Gastroesophageal sphincter (tissue), 4 donors: ENCODE measurements at regions not wholly inside any gene's neighbourhood (a gene's known extent, or its start where the extent isn't known, plus 50 kb on each side); places are given as distances from the start of the nearest gene placed in this dataset.

Experiments
- ATAC-seq: fragments of 150-250 bp; one replicate; pipeline ENCODE4 v1.9.1; 2016; ENCODE audit warnings: mild to moderate bottlenecking, moderate library complexity
- H3K27ac ChIP-seq, 4 donors: fragments of 200-600 bp; sonication (generic) in 3 of 4; 1 replicate in 3 of 4; 2 replicates in 1 of 4; pipeline ENCODE4 v1.5.1; 2016 to 2019
- H3K27me3 ChIP-seq: fragments of 200-600 bp; sonication (generic); one replicate; pipeline ENCODE4 v1.5.1; 2019
- H3K36me3 ChIP-seq, 2 donors: fragments of 200-600 bp; sonication (generic); one replicate each; pipeline ENCODE4 v1.5.1; 2019; ENCODE audit warnings: control low read depth in 1 of 2
- H3K4me1 ChIP-seq, 3 donors: fragments of 200-600 bp; sonication (generic); 1 replicate in 2 of 3; 2 replicates in 1 of 3; pipeline ENCODE4 v1.5.1; 2016 to 2019; ENCODE audit warnings: control low read depth in 2 of 3
- H3K4me3 ChIP-seq, 2 donors: fragments of 200-600 bp; sonication (generic); one replicate each; pipeline ENCODE4 v1.5.1; 2019; ENCODE audit warnings: mild to moderate bottlenecking in 1 of 2, moderate library complexity in 1 of 2
- H3K9me3 ChIP-seq, 3 donors: fragments of 200-600 bp; sonication (generic); one replicate each; pipeline ENCODE4 v1.5.1; 2017 to 2019; ENCODE audit warnings: control low read depth in 2 of 3
- CTCF ChIP-seq, 4 experiments: fragments of 200-600 bp in 2 of 4; fragments of 450-650 bp in 2 of 4; sonication (generic) in 1 of 4; IDR thresholded peaks; one replicate each; pipeline ENCODE4 v1.5.1; 2017 to 2019; ENCODE audit warnings: antibody characterized with exemption in 4 of 4, mild to moderate bottlenecking in 2 of 4, moderate library complexity in 2 of 4
- EP300 ChIP-seq: sonication (generic); formaldehyde crosslinking; IDR thresholded peaks from one replicate; pipeline ENCODE4 v1.6.1; 2017; ENCODE audit warnings: antibody characterized with exemption, mild to moderate bottlenecking
- POLR2A ChIP-seq, 2 donors: fragments of 450-650 bp; IDR thresholded peaks; one replicate each; pipeline ENCODE4 v1.6.1; 2017; ENCODE audit warnings: antibody characterized with exemption in 2 of 2, mild to moderate bottlenecking in 2 of 2, moderate library complexity in 1 of 2
- POLR2AphosphoS5 ChIP-seq: sonication (generic); formaldehyde crosslinking; IDR thresholded peaks from one replicate; pipeline ENCODE4 v1.6.1; 2017; ENCODE audit warnings: antibody characterized with exemption
- WGBS, 2 donors: methylation state at CpG; one replicate each; pipeline ENCODE4 v1.1.5; 2018; ENCODE audit warnings: low coverage in 1 of 2; 5-methylcytosine and 5-hydroxymethylcytosine counted together

GRCh38 chr7:85294176-85294575 lies 107.3 kb upstream of the SEMA3D start:
- Histone ChIP-seq H3K27ac (no peak overlapping the region), H3K4me1 (no peaks in the 10 kb centered on the region), H3K4me3 (no peak overlapping the region), H3K9me3 (no peaks in the 10 kb centered on the region), H3K36me3 (no peaks in the 10 kb centered on the region), H3K27me3 (no peaks in the 10 kb centered on the region)
- 76 to 90% methylated on average over 3 of the region's 3 CpGs for WGBS, 2 donors
- no peak for ATAC-seq
- TF ChIP-seq POLR2A (IDR thresholded peaks at IDR 0.05) (no peak), EP300 (no peak), CTCF (IDR thresholded peaks at IDR 0.05) (no peak), POLR2AphosphoS5 (no peak)

DNA sequence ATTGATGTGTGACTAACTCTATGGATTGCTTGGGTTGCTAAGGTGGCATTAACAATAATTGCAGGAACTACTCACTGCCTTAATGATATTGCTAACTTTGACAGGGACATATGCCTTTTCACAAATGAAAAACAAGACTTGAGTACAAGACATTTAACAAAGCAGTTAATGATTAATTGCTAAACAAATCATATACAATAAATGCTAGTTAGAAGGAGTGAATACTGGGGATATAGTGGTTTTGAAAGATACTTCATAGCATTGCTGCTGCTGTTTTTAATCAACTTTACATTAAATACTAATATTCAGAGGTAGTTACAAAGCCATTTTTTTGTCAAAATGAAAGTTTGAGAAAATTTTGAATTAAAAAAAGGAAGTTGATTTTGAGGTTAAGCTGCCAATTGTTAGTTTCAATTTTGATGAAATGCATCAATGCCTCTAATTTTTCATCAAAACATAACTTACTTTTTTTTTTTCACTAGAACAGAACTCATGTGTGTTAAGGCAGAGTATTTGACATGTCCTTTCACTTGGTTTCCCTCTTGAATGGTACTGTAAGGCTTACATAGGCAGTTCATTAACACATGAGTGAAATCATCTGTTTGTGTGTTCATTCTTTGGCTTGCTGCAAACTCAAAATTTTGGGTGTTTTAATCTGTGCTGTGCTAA lies 106.2 kb upstream of the SEMA3D start:
- Histone ChIP-seq H3K27me3 (no peaks in the 10 kb centered on the region), H3K4me1 (no peaks in the 10 kb centered on the region), H3K9me3 (no peaks in the 10 kb centered on the region), H3K4me3 (no peak overlapping the region), H3K36me3 (no peaks in the 10 kb centered on the region), H3K27ac (no peak overlapping the region)
- no peak for ATAC-seq
- TF ChIP-seq POLR2AphosphoS5 = no peak
- no peak for TF ChIP-seq POLR2A (IDR thresholded peaks at IDR 0.05)
- no peak for TF ChIP-seq CTCF (IDR thresholded peaks at IDR 0.05)
- no peak for TF ChIP-seq EP300

GRCh38 chr7:85290269-85290668 lies 103.4 kb upstream of the SEMA3D start:
- ATAC-seq = no peak
- Histone ChIP-seq H3K9me3 (no peaks in the 10 kb centered on the region), H3K4me1 (no peaks in the 10 kb centered on the region), H3K36me3 (no peaks in the 10 kb centered on the region), H3K27ac (no peak overlapping the region), H3K27me3 (no peaks in the 10 kb centered on the region), H3K4me3 (no peak overlapping the region)
- WGBS, 2 donors = 76 to 83% methylated on average over 2 of the region's 2 CpGs
- TF ChIP-seq CTCF (IDR thresholded peaks at IDR 0.05) (no peak), EP300 (no peak), POLR2A (IDR thresholded peaks at IDR 0.05) (no peak), POLR2AphosphoS5 (no peak)

DNA sequence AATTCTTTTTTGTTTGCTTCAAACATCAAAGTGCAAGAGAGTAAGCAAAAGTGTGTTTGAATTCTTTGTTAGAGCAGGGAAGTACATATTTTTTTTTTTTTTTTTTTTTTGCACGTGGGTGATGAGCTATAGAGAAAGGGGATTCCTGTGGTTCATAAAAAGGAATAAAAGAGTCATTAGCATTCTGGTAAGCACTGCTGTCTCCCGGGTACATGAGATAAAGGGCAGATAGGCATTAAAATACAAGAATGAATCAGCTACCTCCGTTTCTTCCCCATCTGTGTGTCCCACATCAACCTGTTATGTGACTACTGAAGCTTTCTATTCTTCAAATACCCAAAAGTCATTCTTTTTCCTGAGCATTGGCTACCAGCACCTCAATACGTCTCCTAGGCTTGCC lies 102.4 kb upstream of the SEMA3D start:
- 66 to 76% methylated on average over 2 to 4 of the region's 4 CpGs for WGBS, 2 donors
- no peaks in the 10 kb centered on the region for H3K27me3 ChIP-seq
- no peaks in the 10 kb centered on the region for H3K36me3 ChIP-seq
- H3K4me1 ChIP-seq = no peaks in the 10 kb centered on the region
- ATAC-seq = no peak
- H3K9me3 ChIP-seq = no peaks in the 10 kb centered on the region
- no peak overlapping the region for H3K27ac ChIP-seq
- H3K4me3 ChIP-seq = no peak overlapping the region
- TF ChIP-seq POLR2AphosphoS5 (no peak), CTCF (IDR thresholded peaks at IDR 0.05) (no peak), EP300 (no peak), POLR2A (IDR thresholded peaks at IDR 0.05) (no peak)

DNA sequence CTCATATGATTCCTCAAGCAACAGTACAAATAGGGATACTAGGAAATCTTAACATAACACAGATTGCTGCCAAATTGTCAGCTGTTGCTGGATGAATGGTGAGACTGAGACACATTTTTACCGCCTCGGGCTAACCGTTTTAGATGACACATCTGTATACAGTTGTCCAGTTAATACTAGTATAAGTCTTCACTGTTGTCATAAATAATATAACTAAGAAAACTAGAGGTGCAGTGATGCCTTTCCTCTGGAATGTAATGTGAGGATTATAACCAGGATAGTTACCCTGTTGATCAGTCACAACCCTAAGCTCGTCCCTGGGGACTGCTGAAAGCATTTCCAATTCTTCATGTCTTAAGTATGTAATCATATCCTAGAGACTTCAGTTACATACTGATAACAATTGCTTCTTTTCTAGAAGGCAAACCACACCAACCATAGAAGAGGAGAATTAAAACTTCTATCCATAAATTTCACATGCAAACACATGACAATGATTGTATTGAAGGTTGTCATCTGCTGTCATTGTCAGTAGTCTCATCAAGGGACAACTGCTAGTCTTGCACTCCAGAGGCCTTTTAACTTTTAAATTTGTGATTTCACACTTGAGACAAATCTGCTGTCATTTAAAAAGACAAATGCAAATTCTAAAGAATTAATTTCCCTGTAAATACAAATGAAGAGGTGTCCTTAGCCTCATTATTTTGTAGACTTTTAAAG lies 100.4 kb upstream of the SEMA3D start:
- Histone ChIP-seq H3K27ac (no peak overlapping the region), H3K4me1 (no peaks in the 10 kb centered on the region), H3K36me3 (no peaks in the 10 kb centered on the region), H3K27me3 (no peaks in the 10 kb centered on the region), H3K4me3 (no peak overlapping the region), H3K9me3 (no peaks in the 10 kb centered on the region)
- TF ChIP-seq POLR2A (IDR thresholded peaks at IDR 0.05) = no peak
- TF ChIP-seq POLR2AphosphoS5 = no peak
- TF ChIP-seq CTCF (IDR thresholded peaks at IDR 0.05) = no peak
- 29 to 36% methylated on average over 3 to 4 of the region's 4 CpGs for WGBS, 2 donors
- ATAC-seq = no peak
